Endometrium (tissue), 2 donors: ENCODE measurements at regions not wholly inside any gene's neighbourhood (a gene's known extent, or its start where the extent isn't known, plus 50 kb on each side); places are given as distances from the start of the nearest gene placed in this dataset.
"Not testable (repeated sequence)": the region's sequence is repeated elsewhere in the genome, so short reads cannot be mapped to it uniquely, and the experiment has no call there.

Experiments used
- FAIRE-seq: peaks from 2 replicates; lab custom pipeline; 2012; peaks lifted over from hg19 to GRCh38; lab: Jason Lieb, UNC
- donor health status: control.
- donor health status: control.

GRCh38 chr2:125224188-125224587 lies 1199.1 kb downstream of the CNTNAP5 start:
- FAIRE-seq = no peak

GRCh38 chr2:125224830-125225229 lies 1199.7 kb downstream of the CNTNAP5 start:
- FAIRE-seq = no peak

GRCh38 chr2:125227843-125228392 lies 1202.8 kb downstream of the CNTNAP5 start:
- no peak for FAIRE-seq

- FAIRE-seq = no peak
These were observed 1215.8 kb downstream of the CNTNAP5 start for GRCh38 chr2:125240870-125241269.

GRCh38 chr2:125243074-125243473 lies 1218.0 kb downstream of the CNTNAP5 start:
- no peak for FAIRE-seq

- no peak for FAIRE-seq
These were observed 1228.9 kb downstream of the CNTNAP5 start for GRCh38 chr2:125254010-125254409.

GRCh38 chr2:125259451-125259850 lies 1234.4 kb downstream of the CNTNAP5 start:
- no peak for FAIRE-seq

GRCh38 chr2:125260366-125260930 lies 1235.4 kb downstream of the CNTNAP5 start:
- not testable (repeated sequence) for FAIRE-seq

- no peak for FAIRE-seq
These were observed 1239.4 kb downstream of the CNTNAP5 start for GRCh38 chr2:125264453-125264852.

- no peak for FAIRE-seq
These were observed 1242.6 kb downstream of the CNTNAP5 start for GRCh38 chr2:125267683-125268082.

- no peak for FAIRE-seq
These were observed 1247.6 kb downstream of the CNTNAP5 start for GRCh38 chr2:125272651-125273050.

GRCh38 chr2:125274718-125275117 lies 1249.6 kb downstream of the CNTNAP5 start:
- no peak for FAIRE-seq

GRCh38 chr2:125280265-125280664 lies 1255.2 kb downstream of the CNTNAP5 start:
- FAIRE-seq = no peak

GRCh38 chr2:125281242-125281641 lies 1256.2 kb downstream of the CNTNAP5 start:
- FAIRE-seq = no peak

- FAIRE-seq = no peak
These were observed 1271.7 kb downstream of the CNTNAP5 start for GRCh38 chr2:125296742-125297141.

- FAIRE-seq = no peak
These were observed 1285.7 kb downstream of the CNTNAP5 start for GRCh38 chr2:125310657-125311364.

GRCh38 chr2:125312342-125312741 lies 1287.3 kb downstream of the CNTNAP5 start:
- no peak for FAIRE-seq

- FAIRE-seq = no peak
These were observed 1288.7 kb downstream of the CNTNAP5 start for GRCh38 chr2:125313806-125314205.

- FAIRE-seq = no peak
These were observed 1293.7 kb downstream of the CNTNAP5 start for GRCh38 chr2:125318740-125319139.

- FAIRE-seq = no peak
These were observed 1299.2 kb downstream of the CNTNAP5 start for GRCh38 chr2:125324273-125324672.

- no peak for FAIRE-seq
These were observed 1305.0 kb downstream of the CNTNAP5 start for GRCh38 chr2:125330133-125330532.

GRCh38 chr2:125341353-125341752 lies 1314.6 kb upstream of the GYPC start:
- FAIRE-seq = no peak

GRCh38 chr2:125353542-125353941 lies 1302.4 kb upstream of the GYPC start:
- not testable (repeated sequence) for FAIRE-seq
